ENCODE measurements at regions not wholly inside any gene's neighbourhood (a gene's known extent, or its start where the extent isn't known, plus 50 kb on each side); places are given as distances from the start of the nearest gene placed in this dataset.

DNA sequence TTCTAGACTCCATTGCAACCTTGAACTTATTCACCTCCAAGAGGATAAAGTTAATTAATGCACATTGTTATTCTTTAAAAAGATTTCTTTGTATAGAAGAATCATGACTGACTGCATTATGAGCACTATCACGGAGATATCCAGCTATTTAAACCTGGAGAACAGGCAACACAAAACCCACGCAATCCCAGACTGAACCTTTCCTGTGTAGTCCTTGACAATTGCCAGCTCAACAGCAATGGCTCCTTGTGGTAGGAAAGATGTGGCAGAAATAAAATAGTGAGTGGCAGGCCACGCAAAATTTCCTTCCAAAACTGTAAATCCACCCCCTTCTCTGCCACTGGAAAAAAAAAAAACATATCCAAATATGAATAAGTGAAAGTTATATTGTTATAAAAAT, 573.7 kb downstream of the EPHB1 start:
- TF ChIP-seq, protein P1, sequence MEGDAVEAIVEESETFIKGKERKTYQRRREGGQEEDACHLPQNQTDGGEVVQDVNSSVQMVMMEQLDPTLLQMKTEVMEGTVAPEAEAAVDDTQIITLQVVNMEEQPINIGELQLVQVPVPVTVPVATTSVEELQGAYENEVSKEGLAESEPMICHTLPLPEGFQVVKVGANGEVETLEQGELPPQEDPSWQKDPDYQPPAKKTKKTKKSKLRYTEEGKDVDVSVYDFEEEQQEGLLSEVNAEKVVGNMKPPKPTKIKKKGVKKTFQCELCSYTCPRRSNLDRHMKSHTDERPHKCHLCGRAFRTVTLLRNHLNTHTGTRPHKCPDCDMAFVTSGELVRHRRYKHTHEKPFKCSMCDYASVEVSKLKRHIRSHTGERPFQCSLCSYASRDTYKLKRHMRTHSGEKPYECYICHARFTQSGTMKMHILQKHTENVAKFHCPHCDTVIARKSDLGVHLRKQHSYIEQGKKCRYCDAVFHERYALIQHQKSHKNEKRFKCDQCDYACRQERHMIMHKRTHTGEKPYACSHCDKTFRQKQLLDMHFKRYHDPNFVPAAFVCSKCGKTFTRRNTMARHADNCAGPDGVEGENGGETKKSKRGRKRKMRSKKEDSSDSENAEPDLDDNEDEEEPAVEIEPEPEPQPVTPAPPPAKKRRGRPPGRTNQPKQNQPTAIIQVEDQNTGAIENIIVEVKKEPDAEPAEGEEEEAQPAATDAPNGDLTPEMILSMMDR (IDR thresholded peaks at IDR 0.05): no peak
- TF ChIP-seq POLR2A (IDR thresholded peaks at IDR 0.05): no peak
